NCI-H2107 treated with DMSO at 0.1 percent for 48 hours (cell line): ENCODE measurements at regions not wholly inside any gene's neighbourhood (a gene's known extent, or its start where the extent isn't known, plus 50 kb on each side); places are given as distances from the start of the nearest gene placed in this dataset.

ENCODE experiments used
- DNase-seq: peaks from one replicate; lab custom pipeline; 2025; ENCODE audit not compliant: unreplicated experiment; lab: John Stamatoyannopoulos, UW

DNA sequence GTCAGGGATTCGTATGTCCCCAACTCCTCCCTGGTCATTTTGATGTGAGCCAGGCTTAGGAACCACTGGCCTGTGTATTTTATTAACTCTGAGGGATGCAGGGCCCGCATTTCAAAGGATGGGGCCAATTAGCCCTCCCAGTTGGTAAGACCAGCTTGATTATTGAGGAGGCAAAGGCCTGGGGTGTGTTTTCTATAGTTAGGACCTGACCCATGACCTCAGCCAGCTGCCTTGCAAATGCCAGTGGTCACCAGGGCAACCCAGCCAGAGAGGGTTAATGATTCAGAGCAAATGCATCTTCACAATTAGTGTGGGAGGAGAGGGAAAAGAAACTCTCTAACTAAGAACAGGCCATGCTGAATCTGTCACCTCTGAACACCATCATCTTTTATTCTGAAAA lies 835.4 kb downstream of the MAFB start:
- no peak for DNase-seq

DNA sequence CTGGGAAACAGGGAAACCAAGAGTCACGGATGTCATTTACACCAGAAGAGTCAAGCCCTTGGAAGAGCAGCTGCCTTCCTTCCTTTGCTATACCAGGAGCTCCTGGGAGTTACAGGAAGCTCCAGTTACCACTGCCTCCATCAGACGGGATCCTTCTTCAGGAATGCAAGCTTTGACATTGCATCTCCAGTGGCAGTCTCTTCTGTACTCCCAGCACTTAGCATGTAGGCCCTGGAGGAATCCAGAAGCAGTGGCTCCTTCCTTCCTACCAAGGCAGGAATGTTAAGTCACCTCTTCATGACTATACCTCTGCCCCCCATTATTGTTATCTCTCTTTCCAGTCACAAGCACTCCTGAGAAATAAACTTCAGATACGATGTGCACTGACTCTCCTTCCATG lies 836.0 kb downstream of the MAFB start:
- no peak for DNase-seq

DNA sequence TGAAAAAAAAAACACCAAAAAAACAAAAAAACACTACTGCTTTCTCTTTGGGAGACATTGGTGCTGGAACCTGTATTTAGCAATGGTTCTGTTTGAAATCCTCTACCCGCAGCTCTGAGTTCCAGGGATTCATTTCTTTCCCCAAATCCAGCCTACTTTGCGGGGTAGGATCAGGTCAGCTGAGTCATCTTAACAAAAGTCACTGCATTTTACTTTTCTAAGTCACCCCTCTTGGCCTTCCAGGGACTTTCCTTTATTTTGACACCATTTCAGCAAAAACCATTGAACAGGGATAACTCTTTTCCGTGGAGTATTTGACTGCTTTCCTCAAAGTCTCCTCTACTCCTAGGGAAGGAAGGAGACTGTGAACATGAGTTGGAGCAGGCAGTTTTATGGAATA lies 837.6 kb downstream of the MAFB start:
- DNase-seq = no peak

DNA sequence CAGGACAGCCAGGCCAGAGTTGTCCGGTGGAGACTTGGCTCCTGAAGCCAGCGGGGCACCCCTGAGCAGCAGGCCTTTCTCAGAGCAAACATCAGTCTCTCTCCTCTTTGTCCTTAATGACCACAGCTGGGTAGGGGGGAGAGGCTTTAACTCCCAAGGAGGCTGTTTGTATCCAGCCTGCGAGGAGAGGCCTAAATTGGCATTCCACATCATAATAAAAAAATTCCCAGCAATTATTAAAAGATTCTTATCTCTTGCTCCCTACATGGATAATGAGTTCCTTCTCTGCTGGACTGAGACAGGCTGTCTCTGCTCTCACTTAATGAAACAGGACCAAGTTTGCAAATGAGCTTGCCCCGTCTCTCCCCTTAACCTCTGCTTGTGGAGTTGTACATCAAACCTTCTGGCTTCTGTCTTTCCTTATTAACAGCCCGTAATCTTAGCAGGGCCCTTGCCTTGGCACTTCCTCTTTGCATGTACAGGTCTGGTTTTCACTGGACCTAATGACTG lies 838.2 kb downstream of the MAFB start:
- DNase-seq = no peak

DNA sequence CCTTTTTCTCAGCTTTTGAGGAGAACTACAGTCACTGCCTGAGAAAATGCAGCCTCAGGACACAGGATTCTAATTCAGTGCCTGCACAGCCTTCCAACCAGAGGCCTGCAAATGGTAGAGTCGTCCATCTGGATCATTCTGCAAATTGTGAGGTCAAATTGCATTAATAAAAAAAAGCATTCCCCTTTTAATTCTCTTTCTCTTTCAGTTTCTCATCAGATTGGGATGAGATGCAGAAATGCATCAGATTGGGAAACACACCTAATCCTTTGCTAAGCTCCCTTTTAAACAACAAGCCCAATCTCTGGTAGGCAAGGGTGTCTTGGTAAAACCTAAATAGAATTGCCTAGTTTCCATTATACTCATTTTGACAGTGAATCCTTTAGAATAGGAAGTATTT lies 838.8 kb downstream of the MAFB start:
- no peak for DNase-seq

DNA sequence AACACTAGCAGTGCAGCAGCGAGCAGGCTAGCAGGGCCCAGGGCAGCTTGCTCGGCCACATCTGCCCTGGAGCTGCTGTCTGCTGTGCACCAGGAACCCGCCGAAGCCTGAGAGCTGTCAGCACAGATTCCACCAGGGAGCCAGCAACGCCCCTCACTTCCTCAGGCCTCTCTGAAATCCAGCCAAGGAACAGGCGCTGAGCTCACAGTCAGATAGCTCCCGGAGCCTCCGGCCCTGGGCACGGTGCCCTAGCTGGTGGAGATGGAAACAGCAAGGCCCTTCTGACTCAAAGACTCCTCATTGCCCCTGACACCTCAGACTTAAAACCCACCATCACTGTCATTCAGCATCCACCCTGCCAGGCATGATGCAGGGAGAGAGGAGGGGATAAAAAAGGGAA lies 839.4 kb downstream of the MAFB start:
- DNase-seq = no peak

DNA sequence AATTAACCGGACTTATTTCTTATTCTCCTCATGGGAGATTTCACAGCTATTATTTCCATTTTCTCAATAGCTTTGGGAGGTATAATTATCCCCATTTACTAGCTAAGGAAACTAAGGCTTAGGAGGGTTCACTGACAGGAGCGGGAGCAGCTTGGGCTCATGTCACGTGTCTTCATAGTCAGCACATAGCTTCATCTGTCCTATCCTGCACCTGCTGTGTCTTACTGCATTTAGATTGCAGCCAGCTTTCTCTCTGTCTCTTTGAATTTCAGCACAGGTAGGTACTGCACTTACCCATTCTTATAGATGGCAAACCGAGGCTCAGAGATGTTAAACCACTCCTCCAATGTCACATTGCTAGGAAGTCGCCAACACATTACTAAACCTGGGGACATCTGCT lies 839.9 kb downstream of the MAFB start:
- DNase-seq = no peak

DNA sequence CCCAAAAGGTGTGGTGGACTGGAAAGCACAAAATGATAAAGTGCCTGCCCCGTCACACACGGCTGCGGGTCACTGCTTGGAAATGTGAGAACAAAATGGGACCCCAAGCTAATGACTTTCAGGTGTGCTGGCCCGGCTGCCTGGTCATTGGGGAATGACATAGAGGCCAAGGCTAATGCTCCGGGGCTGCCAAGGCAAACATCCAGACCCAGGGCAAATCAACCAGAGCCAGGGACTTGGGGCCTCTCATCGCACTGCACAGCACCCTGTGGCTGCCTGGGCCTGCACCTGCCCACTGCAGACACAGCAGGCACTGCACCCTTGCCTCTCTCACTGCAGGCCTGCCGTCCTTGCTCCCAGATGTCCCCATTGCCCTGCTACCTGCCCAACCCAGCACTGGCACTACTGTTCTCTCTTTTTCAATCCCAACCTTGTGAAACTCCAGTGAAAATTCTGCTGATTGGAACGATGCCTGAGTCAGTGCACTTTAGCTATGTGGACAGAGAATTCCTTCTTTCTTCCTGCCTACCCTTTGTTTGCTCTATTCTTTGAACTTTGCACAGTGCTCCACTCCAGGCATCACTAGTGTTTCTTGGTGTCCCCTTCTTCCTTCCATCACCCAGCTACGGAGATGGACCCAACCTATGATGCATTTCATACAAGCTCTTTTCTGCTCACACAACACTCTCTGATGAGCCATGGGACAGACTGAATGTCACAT lies 849.5 kb downstream of the MAFB start:
- no peak for DNase-seq

DNA sequence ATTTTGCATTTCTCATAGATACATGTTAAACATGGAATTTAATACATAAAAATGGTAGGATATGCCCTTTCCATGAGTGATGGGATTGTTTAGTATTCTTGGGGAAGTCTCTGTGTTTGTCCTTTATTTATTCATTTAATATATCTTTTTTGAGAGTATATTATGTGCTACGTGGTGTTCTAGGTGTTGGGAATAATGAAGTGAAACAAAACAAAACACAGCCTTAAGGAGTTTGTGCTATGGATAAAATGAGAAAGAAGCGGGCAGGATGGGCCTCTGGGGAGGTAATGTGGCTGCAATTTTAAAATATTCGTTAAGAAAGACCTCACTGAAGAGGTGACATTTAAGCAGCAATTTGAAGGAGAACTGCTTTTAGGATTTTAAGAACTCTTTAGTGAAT lies 851.5 kb downstream of the MAFB start:
- no peak for DNase-seq

DNA sequence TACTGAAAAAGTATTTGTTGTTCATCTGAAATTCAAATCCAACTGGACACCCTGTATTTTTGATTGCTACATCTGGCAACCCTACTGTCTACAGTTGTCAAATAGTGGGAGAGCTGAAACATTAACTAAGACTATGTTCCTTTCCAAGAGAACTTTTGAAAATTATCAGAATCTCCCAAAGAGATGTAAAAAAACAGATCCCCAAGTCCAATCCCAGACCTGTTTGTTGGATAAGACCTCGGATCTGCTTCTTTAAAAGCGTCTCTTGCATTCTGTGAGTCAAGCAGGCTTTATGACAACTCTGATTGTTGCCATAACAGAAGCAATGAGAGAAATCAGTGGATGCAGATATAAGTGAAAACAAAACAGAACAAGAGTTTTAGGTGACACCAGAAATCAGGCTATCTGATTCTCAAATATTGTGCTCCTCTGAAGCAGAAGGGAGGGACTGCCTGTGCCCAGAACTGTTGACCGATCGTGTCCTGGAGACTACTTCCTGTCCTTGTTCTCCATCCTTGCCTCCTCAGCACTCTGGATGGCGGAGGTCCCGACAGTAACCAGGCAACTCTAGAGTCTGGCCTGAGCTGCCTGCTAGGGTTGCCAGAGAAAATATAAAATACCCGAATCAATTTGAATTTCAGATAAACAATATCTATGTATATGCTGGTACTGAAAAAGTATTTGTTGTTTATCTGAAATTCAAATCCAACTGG lies 853.8 kb downstream of the MAFB start:
- no peak for DNase-seq

DNA sequence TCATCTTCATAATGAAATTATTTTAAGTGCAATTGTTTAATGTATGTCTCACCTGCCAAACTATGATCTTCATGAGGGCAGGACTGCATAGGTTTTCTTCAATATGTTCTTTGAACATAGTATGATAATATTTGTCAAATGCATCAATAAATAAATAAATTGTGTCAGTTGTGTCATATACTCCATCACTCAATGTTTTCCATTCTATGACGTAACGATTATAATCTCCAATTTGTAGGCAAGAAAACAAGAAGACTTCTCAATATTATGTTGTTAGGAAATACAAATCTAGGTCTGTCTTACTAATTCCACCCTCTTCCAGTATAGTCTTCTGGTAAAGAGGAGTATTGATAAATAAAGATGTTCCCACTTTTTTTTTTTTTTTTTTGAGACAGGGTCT lies 858.1 kb downstream of the MAFB start:
- DNase-seq = no peak

DNA sequence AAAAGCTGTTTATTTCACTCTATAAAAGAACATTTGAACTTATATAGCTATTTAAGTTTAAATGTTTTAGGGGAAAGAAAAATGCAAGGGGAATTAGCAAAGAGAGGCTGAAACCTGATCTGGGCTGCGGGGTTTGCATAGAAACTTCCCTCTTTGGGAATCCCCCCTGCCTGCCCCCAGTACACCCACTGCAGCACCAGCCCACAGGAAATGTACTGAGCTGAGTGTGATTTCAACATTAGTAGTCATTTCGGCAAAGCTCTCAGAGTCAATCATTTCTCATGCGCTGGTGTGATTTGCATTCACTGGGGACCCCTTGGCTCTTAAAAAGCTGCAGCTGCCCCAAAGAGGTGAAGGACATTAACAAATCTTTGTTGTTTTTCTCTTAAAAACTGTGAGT lies 859.4 kb downstream of the MAFB start:
- DNase-seq = no peak

DNA sequence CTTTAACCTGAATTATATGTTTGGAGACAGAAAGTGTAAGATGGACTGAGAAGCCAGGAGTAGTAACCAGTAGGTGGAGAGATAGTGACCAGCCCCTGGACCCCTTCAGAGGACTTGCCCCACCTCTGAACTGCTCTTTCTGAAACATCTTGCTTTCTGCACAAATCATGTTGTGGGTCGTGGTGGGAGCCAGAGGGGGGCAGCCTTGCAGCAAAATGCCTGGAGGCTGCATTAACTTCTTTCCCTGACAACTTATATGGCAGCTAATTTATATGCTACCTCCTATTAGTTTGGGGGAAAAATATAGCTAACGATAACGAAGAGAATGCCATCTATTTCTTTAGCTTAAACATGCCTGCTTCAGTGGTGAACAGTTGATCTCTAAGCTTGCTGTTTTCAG lies 859.8 kb downstream of the MAFB start:
- no peak for DNase-seq

DNA sequence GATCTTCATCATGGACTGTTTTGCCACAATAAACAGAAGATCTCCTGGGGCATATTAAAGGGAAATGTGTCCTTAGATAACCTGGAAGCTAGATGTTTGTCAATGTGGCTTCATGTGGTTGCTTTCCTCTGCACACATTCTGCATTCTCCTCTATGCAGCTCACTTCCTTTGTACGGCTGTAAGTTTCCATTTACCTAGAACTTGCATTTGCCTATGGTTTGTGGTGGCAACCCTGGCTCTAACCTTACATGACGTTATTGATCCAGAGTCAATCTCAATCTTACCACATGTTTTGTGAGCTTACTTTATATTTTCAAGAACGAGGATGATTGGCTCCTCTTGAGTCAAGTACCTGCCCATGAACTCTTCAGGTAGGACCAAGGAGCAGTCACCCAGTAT lies 863.1 kb downstream of the MAFB start:
- DNase-seq = no peak

DNA sequence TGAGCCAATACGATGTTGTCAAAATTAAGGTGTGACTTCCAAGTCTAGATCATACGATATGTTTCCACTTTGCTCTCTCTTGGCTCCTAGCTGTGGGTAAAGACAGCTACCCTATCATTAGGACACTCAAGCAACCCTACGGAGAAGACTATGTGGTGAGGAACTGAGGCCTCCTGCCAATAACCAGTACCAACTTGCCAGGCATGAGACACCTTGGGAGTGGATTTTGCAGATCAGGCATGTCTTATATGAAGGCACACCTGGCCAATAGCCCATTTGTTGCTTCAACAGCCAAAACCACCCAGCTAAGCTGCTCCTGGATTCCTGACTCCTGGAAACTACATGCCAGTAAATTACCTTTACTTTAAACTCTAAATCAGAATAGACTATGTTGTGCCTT lies 863.4 kb downstream of the DHX35 start:
- no peak for DNase-seq

DNA sequence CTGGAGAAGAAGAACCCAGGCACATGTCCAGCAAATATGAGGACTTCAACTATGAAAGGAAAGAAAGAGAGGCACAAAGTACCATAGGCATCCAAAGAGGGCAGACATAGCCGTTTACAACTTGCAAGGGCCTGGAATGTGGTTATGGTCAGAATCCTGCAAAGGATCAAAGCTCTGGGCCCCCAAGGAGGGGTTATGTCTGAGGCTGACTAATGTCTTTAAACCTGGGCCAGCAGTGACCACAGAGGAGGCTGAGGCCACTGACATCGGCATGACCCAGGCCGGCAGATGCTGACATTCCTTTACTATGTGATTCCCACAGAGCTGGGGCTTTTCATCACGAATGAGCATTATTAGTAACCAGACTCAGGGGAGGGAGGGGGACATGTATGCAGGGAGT lies 861.1 kb downstream of the DHX35 start:
- no peak for DNase-seq

DNA sequence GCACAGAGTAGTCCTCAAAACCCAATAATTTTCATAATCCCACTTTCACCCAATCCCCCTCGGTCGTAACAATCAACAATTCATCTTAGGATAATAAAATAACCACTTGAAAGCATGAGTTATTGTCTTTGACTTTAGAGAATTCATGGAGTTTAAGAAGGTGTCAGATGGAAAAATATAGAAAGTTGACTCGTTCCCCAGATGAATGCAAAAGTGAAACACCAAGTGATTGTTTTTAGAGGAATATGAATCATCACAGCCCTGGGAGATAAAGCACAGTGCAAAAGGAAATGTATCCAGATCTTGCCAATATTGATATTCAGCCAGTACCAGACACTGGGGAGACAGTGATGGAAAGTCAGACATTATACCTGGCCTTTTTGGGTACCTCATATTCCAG lies 860.5 kb downstream of the DHX35 start:
- DNase-seq = no peak

DNA sequence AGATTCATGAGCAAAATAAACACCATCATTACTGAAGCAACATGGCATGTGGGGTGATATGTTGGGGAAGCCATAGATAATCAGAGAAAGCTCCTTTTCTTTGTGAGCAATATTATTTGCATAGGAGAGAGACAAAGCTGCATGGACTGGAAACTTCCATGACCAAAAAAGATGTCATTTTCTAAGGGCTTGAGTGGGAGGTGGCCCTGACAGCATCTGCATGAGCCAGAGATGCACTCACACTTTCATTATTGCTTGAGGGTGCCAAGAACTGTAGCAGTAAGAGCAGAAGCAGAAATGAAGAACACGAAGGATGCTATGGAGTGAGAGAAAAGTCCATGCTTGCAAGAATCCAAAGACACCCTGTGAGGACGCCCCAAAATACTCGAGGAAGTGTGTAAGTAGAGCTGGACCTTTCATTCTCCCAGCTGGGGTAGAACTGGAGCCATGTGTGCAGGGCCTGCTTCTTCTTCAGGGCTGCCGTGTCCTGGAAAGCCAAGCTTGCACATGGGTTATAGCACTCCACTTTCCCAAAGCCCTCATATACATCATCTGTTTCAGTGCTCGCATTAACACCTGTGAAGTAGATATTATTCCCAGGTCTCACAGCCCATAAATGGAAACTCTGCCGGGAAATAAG lies 851.2 kb downstream of the DHX35 start:
- DNase-seq = no peak

DNA sequence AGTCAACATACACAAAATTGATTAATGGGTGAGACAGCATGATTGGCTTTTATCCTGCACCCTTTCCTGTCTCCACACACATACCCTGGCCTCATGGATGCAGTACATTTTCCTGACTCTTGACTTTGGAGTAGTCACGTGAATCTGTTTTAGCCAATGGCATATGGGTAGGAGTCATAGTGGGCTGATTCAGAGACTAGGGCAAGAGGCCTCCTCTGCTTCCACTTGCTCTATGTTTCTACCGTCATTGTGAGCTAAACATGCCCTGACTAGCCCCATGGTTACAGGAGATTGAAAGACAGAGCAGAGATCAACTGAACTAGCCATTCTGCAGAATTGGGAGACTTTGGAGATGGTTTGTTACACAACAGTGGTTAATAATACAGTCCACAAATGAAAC lies 850.0 kb downstream of the DHX35 start:
- no peak for DNase-seq

DNA sequence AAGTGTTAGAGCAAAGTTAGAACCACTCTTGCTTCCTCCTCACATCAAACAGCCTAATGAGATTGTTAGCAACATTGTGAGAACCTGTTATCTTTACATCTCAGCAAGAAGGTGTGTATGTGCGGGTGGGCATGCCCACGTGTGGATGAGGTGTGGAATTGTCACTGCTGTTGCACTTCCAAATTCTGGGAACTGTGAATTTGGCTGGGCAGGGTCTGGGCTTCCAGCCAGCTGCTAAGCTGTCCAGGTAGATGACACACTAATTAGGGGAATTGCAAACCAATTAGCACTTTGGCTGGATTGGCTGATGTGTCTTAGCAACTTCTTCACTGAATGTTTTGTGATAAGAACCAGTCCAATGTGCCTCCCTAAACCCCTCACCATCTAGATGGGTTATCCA lies 848.2 kb downstream of the DHX35 start:
- DNase-seq = no peak

DNA sequence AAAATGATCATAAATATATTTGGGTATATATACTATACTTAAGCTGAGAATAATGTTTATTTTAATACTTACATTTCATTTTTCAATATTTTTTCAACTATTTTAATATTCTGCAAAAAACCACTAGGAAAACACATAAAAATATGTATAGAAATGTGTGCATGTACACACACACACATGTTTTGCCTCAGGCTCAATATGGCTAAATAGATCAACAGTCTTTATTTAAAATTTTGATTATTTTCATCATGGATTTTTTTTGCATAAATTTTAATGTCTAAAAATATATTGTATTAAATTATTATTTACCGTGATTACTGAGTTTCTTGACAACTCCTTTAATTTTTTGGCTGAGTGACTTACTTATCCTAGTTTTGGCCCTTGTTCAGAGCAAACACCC lies 846.5 kb downstream of the DHX35 start:
- no peak for DNase-seq

DNA sequence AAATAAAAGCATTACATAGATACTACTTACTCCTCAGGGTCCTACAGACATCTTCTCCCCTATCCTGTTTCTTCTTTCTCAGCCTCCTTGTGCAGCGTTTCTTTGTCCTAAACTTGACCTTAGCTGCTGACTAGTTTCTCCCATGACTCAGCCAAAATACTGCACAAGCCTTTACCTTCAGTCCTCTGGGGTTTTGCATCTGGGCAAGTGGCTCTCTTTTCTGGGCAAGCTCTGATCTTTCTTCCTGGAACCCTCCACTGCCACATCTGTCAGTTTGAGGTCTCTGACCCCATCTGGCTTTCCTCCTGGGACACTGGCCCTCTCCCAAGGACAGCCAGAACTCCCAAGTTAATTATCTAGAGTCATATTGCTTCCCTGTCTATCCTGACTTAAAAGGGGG lies 838.4 kb downstream of the DHX35 start:
- no peak for DNase-seq
